ENCODE measurements at regions not wholly inside any gene's neighbourhood (a gene's known extent, or its start where the extent isn't known, plus 50 kb on each side); places are given as distances from the start of the nearest gene placed in this dataset.

DNA sequence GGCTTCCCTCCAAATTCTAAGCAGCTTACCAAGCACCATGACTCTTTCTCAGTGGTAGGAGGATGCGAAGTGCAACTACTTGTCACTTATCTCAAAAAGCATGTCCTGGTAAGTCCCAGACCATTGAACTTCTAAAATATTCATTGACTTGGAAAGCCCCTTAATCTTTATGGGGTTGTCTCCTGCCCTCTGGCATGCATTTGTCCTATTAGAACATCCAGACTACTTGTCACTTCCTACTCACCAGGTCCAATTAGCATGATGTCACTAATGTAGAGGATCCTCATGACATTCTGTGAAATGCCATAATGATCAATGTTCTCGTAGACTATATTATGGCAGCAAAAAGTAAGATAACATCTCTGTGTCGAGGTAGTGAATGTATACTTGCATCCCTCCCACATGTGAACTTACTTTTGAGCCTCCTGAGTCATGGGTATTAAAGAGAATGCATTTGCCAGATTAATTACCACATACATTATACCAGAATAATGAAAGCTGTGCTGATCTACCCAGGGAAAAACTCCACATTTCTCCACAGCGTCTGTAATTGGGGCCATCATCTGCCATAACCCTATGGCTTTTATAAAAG, 63.5 kb upstream of the RAD23B start:
- H3K27ac ChIP-seq, result no peak overlapping the region
- H3K9me3 ChIP-seq, result no peaks in the 10 kb centered on the region
- no peaks in the 10 kb centered on the region for H3K4me1 ChIP-seq
- DNase-seq, result no peak
- no peaks in the 10 kb centered on the region for H3K27me3 ChIP-seq
- no peaks in the 10 kb centered on the region for H3K36me3 ChIP-seq
- TF ChIP-seq POLR2A (IDR thresholded peaks at IDR 0.05) (no peak), CTCF (IDR thresholded peaks at IDR 0.05) (no peak)
- H3K4me3 ChIP-seq, result no peak overlapping the region

DNA sequence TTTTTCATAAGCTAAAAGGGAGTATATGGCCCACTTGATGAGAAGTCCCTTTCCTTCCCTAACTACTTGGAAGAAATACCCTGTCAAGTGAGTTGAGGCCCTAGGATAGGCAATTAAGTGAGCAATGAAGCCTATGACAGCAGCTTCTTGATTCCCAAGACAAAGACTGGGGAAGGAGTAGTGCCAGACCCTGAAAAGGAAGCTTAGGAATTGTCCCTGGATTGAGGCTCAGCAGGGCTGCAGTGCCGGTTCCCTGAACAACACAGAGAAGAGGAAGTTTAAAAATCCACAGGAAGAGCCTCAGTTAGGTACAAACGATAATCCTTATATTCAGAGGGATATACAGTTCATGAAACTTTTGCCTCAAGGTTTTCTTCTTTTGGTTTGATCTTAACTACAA, 61.8 kb upstream of the RAD23B start:
- no peaks in the 10 kb centered on the region for H3K4me1 ChIP-seq
- H3K4me3 ChIP-seq, result no peak overlapping the region
- no peaks in the 10 kb centered on the region for H3K27me3 ChIP-seq
- no peaks in the 10 kb centered on the region for H3K36me3 ChIP-seq
- DNase-seq, result no peak
- H3K27ac ChIP-seq, result no peak overlapping the region
- TF ChIP-seq CTCF (IDR thresholded peaks at IDR 0.05) (no peak), POLR2A (IDR thresholded peaks at IDR 0.05) (no peak)
- no peaks in the 10 kb centered on the region for H3K9me3 ChIP-seq

DNA sequence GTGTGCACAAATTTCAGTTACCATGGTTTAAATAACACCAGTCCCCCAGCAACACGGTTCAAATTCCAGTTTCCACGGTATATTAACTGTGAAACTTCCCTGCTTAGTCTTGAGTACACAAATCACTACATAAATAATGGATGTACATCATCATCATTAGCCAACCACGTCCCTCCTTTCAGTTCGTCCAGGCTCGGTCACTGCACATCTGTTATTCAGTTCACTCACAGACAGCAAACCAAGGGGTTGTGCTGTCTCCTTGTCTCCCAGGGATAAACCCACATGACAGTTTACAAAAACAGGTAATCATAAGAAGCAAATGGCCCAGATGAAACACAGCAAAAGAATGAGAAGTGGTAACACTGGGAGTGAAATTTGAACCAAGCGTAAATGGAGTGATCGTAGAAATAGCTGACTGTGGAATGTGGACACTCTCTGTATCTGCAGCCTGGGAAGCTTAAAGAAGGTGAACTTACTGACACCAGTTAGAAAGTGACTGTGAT, 61.0 kb upstream of the RAD23B start:
- Histone ChIP-seq H3K27ac (no peak overlapping the region), H3K4me1 (peaks cover 0 to under 1% (median 0%) of the 10 kb centered on the region in 4 donors), H3K27me3 (no peaks in the 10 kb centered on the region), H3K4me3 (peak overlapping the region in 2 of 4 donors; percentile 33 to 37), H3K36me3 (no peaks in the 10 kb centered on the region), H3K9me3 (no peaks in the 10 kb centered on the region)
- TF ChIP-seq POLR2A (IDR thresholded peaks at IDR 0.05), result no peak
- TF ChIP-seq CTCF (IDR thresholded peaks at IDR 0.05), result peak in 1 of 6 experiments; percentile 22
- DNase-seq, result peak in 1 of 3 donors; percentile 52

DNA sequence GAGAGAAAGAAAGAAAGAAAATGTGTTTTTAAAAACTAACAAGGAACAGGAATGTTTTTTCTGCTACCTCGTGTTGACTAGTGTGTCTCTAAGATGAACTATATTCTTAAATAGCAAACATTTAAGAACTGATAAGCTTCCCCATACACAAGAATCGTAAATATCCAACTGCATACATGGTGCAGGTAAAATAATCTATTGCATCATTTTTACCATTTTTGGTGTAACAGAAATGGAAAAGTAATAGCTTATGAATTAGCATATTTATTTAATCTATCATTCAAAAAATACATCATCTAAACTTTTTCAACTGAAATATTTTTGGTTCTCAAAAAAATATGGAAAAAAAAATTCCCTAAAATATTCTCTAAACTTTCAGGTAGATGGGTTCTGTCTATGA, 59.7 kb upstream of the RAD23B start:
- no peaks in the 10 kb centered on the region for H3K36me3 ChIP-seq
- H3K9me3 ChIP-seq, result no peaks in the 10 kb centered on the region
- TF ChIP-seq CTCF (IDR thresholded peaks at IDR 0.05) (no peak), POLR2A (IDR thresholded peaks at IDR 0.05) (no peak)
- no peak overlapping the region for H3K4me3 ChIP-seq
- DNase-seq, result no peak
- H3K27me3 ChIP-seq, result no peaks in the 10 kb centered on the region
- H3K27ac ChIP-seq, result no peak overlapping the region
- H3K4me1 ChIP-seq, result peaks cover 0 to 10% (median 0%) of the 10 kb centered on the region in 4 donors

DNA sequence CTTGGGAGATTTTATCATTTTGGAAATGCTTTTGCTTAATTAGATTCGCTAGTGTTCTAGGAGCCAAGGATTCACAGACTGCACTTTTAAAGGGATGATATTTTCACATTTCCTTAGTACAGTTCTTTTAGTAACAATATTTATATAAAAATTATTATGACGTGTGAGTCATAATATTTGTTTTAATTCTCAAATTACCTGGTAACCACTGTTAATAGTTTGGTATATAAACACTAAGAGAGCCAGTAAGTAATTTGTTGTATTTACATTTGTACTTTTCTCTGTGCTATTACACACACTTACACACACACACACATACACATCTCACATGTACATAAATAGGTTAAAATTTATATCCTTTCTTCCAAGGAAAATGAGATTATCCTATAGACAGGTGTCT, 58.8 kb upstream of the RAD23B start:
- Histone ChIP-seq H3K27ac (no peak overlapping the region), H3K27me3 (no peaks in the 10 kb centered on the region), H3K4me1 (peaks cover 0 to 19% (median 0%) of the 10 kb centered on the region in 4 donors), H3K9me3 (no peaks in the 10 kb centered on the region), H3K4me3 (no peak overlapping the region), H3K36me3 (no peaks in the 10 kb centered on the region)
- TF ChIP-seq CTCF (IDR thresholded peaks at IDR 0.05), result no peak
- TF ChIP-seq POLR2A (IDR thresholded peaks at IDR 0.05), result no peak
- no peak for DNase-seq
